Liver (tissue), 8 donors: ENCODE measurements at regions not wholly inside any gene's neighbourhood (a gene's known extent, or its start where the extent isn't known, plus 50 kb on each side); places are given as distances from the start of the nearest gene placed in this dataset.

Experiments
- DNase-seq: peaks from one replicate; pipeline ENCODE4 v3.0.0-alpha.2; 2017; ENCODE audit warnings: low spot score
- H3K27ac ChIP-seq, 2 donors: one replicate each; pipeline ENCODE4 v1.7.0; 2013; ENCODE audit warnings: inconsistent platforms in 2 of 2, low read length in 2 of 2, control low read depth in 1 of 2, low read depth in 1 of 2, mild to moderate bottlenecking in 1 of 2
- H3K27me3 ChIP-seq, 4 donors: one replicate each; pipeline versions ENCODE4 v1.6.1 to v1.7.0; 2013; ENCODE audit warnings: low read length in 3 of 4, inconsistent platforms in 1 of 4, mild to moderate bottlenecking in 1 of 4, moderate library complexity in 1 of 4; ENCODE audit not compliant: control insufficient read depth in 4 of 4, insufficient read depth in 4 of 4
- H3K36me3 ChIP-seq, 4 donors: one replicate each; pipeline versions ENCODE4 v1.6.1 to v1.7.0; 2013; ENCODE audit warnings: low read length in 3 of 4, mild to moderate bottlenecking in 3 of 4, low read depth in 1 of 4, moderate library complexity in 1 of 4; ENCODE audit not compliant: control insufficient read depth in 4 of 4, insufficient read depth in 3 of 4
- H3K4me1 ChIP-seq, 4 donors: one replicate each; pipeline versions ENCODE4 v1.6.1 to v1.7.0; 2013; ENCODE audit warnings: low read length in 3 of 4, mild to moderate bottlenecking in 3 of 4, moderate library complexity in 1 of 4; ENCODE audit not compliant: control insufficient read depth in 4 of 4, insufficient read depth in 4 of 4
- H3K4me3 ChIP-seq, 3 donors: one replicate each; pipeline versions ENCODE4 v1.6.1 to v1.7.0; 2013; ENCODE audit warnings: low read length in 3 of 3, control low read depth in 1 of 3, low read depth in 1 of 3, mild to moderate bottlenecking in 1 of 3
- H3K9ac ChIP-seq, 2 donors: one replicate each; pipeline ENCODE4 v1.7.0; 2013; ENCODE audit warnings: low read length in 2 of 2, mild to moderate bottlenecking in 2 of 2, moderate library complexity in 2 of 2, control low read depth in 1 of 2, low read depth in 1 of 2
- H3K9me3 ChIP-seq, 4 donors: one replicate each; pipeline versions ENCODE4 v1.6.1 to v1.7.0; 2013; ENCODE audit warnings: low read length in 3 of 4; ENCODE audit not compliant: control insufficient read depth in 4 of 4
- ATF3 ChIP-seq: IDR thresholded peaks from 2 replicates; pipeline ENCODE4 v1.6.1; 2016; ENCODE audit warnings: antibody characterized with exemption
- CTCF ChIP-seq: fragments of 150-350 bp; IDR thresholded peaks from 2 replicates; pipeline ENCODE4 v1.5.1; 2017; ENCODE audit warnings: improper control_type of control experiment, low read depth, low read length; ENCODE audit not compliant: missing input control
- EGR1 ChIP-seq, 2 donors: IDR thresholded peaks; 2 replicates each; pipeline ENCODE4 v1.6.1; 2016 to 2018; ENCODE audit warnings: antibody characterized with exemption in 2 of 2, low read depth in 2 of 2
- FOXA1 ChIP-seq: IDR thresholded peaks from 2 replicates; pipeline ENCODE4 v1.6.1; 2016; ENCODE audit warnings: antibody characterized with exemption
- GABPA ChIP-seq, 2 donors: IDR thresholded peaks in 1 of 2; conservative IDR thresholded peaks in 1 of 2; 2 replicates each; pipeline ENCODE4 v1.6.1; 2016; ENCODE audit warnings: antibody characterized with exemption in 2 of 2, mild to moderate bottlenecking in 1 of 2, moderate library complexity in 1 of 2
- HNF4A ChIP-seq, 2 donors: conservative IDR thresholded peaks; 2 replicates each; pipeline ENCODE4 v1.6.1; 2016; ENCODE audit warnings: antibody characterized with exemption in 2 of 2, mild to moderate bottlenecking in 2 of 2
- HNF4G ChIP-seq: IDR thresholded peaks from 2 replicates; pipeline ENCODE4 v1.6.1; 2016; ENCODE audit warnings: antibody characterized with exemption
- JUND ChIP-seq, 2 donors: IDR thresholded peaks; 2 replicates each; pipeline ENCODE4 v1.6.1; 2016; ENCODE audit warnings: antibody characterized with exemption in 2 of 2
- NR2F2 ChIP-seq: IDR thresholded peaks from 2 replicates; pipeline ENCODE4 v1.6.1; 2016; ENCODE audit warnings: antibody characterized with exemption
- RAD21 ChIP-seq, 2 donors: IDR thresholded peaks; 2 replicates each; pipeline ENCODE4 v1.6.1; 2016; ENCODE audit warnings: antibody characterized with exemption in 2 of 2, mild to moderate bottlenecking in 2 of 2
- RXRA ChIP-seq, 2 donors: IDR thresholded peaks; 2 replicates each; pipeline ENCODE4 v1.6.1; 2017 to 2018; ENCODE audit warnings: antibody characterized with exemption in 2 of 2, mild to moderate bottlenecking in 1 of 2
- SP1 ChIP-seq: IDR thresholded peaks from 2 replicates; pipeline ENCODE4 v1.6.1; 2018; ENCODE audit warnings: antibody characterized with exemption, mild to moderate bottlenecking
- TAF1 ChIP-seq: conservative IDR thresholded peaks from 2 replicates; pipeline ENCODE4 v1.6.1; 2016; ENCODE audit warnings: antibody characterized with exemption, mild to moderate bottlenecking
- ZBTB33 ChIP-seq: IDR thresholded peaks from 2 replicates; pipeline ENCODE4 v1.6.1; 2016; ENCODE audit warnings: antibody characterized with exemption
- WGBS: extraction: QIAGEN DNeasy Blood & Tissue Kit; methylation state at CpG from one replicate; pipeline ENCODE4 v1.1.7; 2013; 5-methylcytosine and 5-hydroxymethylcytosine counted together
- TF ChIP-seq, protein P1 (sequence below): IDR thresholded peaks from 2 replicates; pipeline ENCODE4 v1.6.1; 2016; ENCODE audit warnings: antibody characterized with exemption
- donor health status: healthy.
- donor health status: healthy.
- donor health status: healthy.
- donor health status: healthy.
- donor health status: healthy.

GRCh38 chr9:7536310-7536939 lies 263.2 kb downstream of the DMAC1 start:
- no peaks in the 10 kb centered on the region for H3K9me3 ChIP-seq
- H3K27ac ChIP-seq, result no peak overlapping the region
- H3K4me3 ChIP-seq, result no peak overlapping the region
- no peak overlapping the region for H3K9ac ChIP-seq
- peaks cover 0 to 2% (median 0%) of the 10 kb centered on the region in 4 donors for H3K27me3 ChIP-seq
- H3K4me1 ChIP-seq, result no peaks in the 10 kb centered on the region
- WGBS, result 19% methylated on average over 4 of the region's 4 CpGs
- H3K36me3 ChIP-seq, result no peaks in the 10 kb centered on the region
- TF ChIP-seq SP1 (no peak), CTCF (peak; percentile 73), RAD21 (IDR thresholded peaks at IDR 0.05) (peak; percentile 89 to 93)
- peak; percentile 44 for DNase-seq

- H3K27ac ChIP-seq, result no peak overlapping the region
- no peak for DNase-seq
- no peaks in the 10 kb centered on the region for H3K4me1 ChIP-seq
- H3K27me3 ChIP-seq, result peaks cover 0 to 6% (median 0%) of the 10 kb centered on the region in 4 donors
- no peak overlapping the region for H3K9ac ChIP-seq
- no peak for TF ChIP-seq JUND (IDR thresholded peaks at IDR 0.05)
- TF ChIP-seq GABPA (IDR thresholded peaks at IDR 0.05 in 1 of 2, conservative IDR thresholded peaks at IDR 0.05 in 1 of 2), result no peak
- no peaks in the 10 kb centered on the region for H3K36me3 ChIP-seq
- no peak overlapping the region for H3K4me3 ChIP-seq
- WGBS, result 66% methylated on average over 5 of the region's 5 CpGs
- no peaks in the 10 kb centered on the region for H3K9me3 ChIP-seq
Observed at GRCh38 chr9:7534211-7534935, 265.2 kb downstream of the DMAC1 start.

- Histone ChIP-seq H3K4me1 (no peaks in the 10 kb centered on the region), H3K9me3 (no peaks in the 10 kb centered on the region), H3K27ac (no peak overlapping the region), H3K27me3 (peaks cover 0 to 6% (median 0%) of the 10 kb centered on the region in 4 donors), H3K4me3 (no peak overlapping the region), H3K9ac (no peak overlapping the region), H3K36me3 (no peaks in the 10 kb centered on the region)
- 86% methylated on average over 6 of the region's 6 CpGs for WGBS
- TF ChIP-seq HNF4G (no peak), RXRA (IDR thresholded peaks at IDR 0.05) (no peak), FOXA1 (no peak), JUND (IDR thresholded peaks at IDR 0.05) (no peak), NR2F2 (no peak), SP1 (no peak), ATF3 (no peak), TAF1 (no peak), GABPA (IDR thresholded peaks at IDR 0.05 in 1 of 2, conservative IDR thresholded peaks at IDR 0.05 in 1 of 2) (no peak), RAD21 (IDR thresholded peaks at IDR 0.05) (no peak), ZBTB33 (no peak), HNF4A (conservative IDR thresholded peaks at IDR 0.05) (no peak), EGR1 (IDR thresholded peaks at IDR 0.05; ENCODE audit: low read depth in 2 of 2) (no peak), CTCF (no peak)
- TF ChIP-seq, protein P1, sequence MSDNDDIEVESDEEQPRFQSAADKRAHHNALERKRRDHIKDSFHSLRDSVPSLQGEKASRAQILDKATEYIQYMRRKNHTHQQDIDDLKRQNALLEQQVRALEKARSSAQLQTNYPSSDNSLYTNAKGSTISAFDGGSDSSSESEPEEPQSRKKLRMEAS, result no peak
- DNase-seq, result no peak
Observed at GRCh38 chr9:7533376-7534090, 266.0 kb downstream of the DMAC1 start.
